ENCODE measurements at regions not wholly inside any gene's neighbourhood (a gene's known extent, or its start where the extent isn't known, plus 50 kb on each side); places are given as distances from the start of the nearest gene placed in this dataset.
"Not testable (repeated sequence)": the region's sequence is repeated elsewhere in the genome, so short reads cannot be mapped to it uniquely, and the experiment has no call there.

- no peak for DNase-seq
Observed at GRCh38 chr3:192055946-192056345, 595.0 kb downstream of the PYDC2 start.

GRCh38 chr3:192057261-192057660 is 596.3 kb downstream of the PYDC2 start:
- no peak for DNase-seq

- DNase-seq = peak; percentile 13
Observed at GRCh38 chr3:192060160-192060781, 599.3 kb downstream of the PYDC2 start.

- no peak for DNase-seq
Observed at GRCh38 chr3:192061426-192061825, 600.5 kb downstream of the PYDC2 start.

GRCh38 chr3:192062186-192062585 is 601.2 kb downstream of the PYDC2 start:
- no peak for DNase-seq

GRCh38 chr3:192063570-192063969 is 602.6 kb downstream of the PYDC2 start:
- DNase-seq = no peak

- no peak for DNase-seq
Observed at GRCh38 chr3:192064959-192065358, 604.0 kb downstream of the PYDC2 start.

- DNase-seq = not testable (repeated sequence)
Observed at GRCh38 chr3:192066253-192066652, 605.3 kb downstream of the PYDC2 start.

GRCh38 chr3:192068464-192069254 is 607.7 kb downstream of the PYDC2 start:
- DNase-seq = no peak

- DNase-seq = no peak
Observed at GRCh38 chr3:192077795-192078497, 617.0 kb downstream of the PYDC2 start.

- DNase-seq = peak; percentile 83
Observed at GRCh38 chr3:192079098-192079497, 618.1 kb downstream of the PYDC2 start.

GRCh38 chr3:192080336-192080735 is 619.4 kb downstream of the PYDC2 start:
- DNase-seq = no peak

- no peak for DNase-seq
Observed at GRCh38 chr3:192082730-192083660, 622.0 kb downstream of the PYDC2 start.

All from SHP77 treated with DMSO at 0.1 percent for 48 hours (cell line).